Endothelial cell of umbilical vein (primary cell): ENCODE measurements at regions not wholly inside any gene's neighbourhood (a gene's known extent, or its start where the extent isn't known, plus 50 kb on each side); places are given as distances from the start of the nearest gene placed in this dataset.

Source experiments
- BruUV-seq: library from RNA; stranded (reverse); fragments of 400-500 nt; replicated peaks from 2 replicates; lab custom pipeline; 2021; lab: Mats Ljungman, UMichigan
- CTCF ChIA-PET: fragments of 300-600, 350-600 bp; sonication (Branson Sonifier 250); formaldehyde crosslinking; loops from one replicate; lab custom pipeline; 2021; ENCODE audit warnings: antibody characterized with exemption, inconsistent platforms; lab: Charles Lee
- POLR2A ChIA-PET: fragments of 300-600, 350-600 bp; sonication (Branson Sonifier 250); formaldehyde crosslinking; loops from one replicate; lab custom pipeline; 2021; ENCODE audit warnings: antibody characterized with exemption, inconsistent platforms; lab: Charles Lee
- DNase-seq: peaks from one replicate; pipeline ENCODE4 v3.0.0-alpha.2; 2011; ENCODE audit warnings: low read depth, low spot score
- FAIRE-seq: peaks from 2 replicates; lab custom pipeline; 2011; peaks lifted over from hg19 to GRCh38; lab: Jason Lieb, UNC
- H2AFZ ChIP-seq: 2 replicates; pipeline ENCODE4 v1.6.0; 2012; ENCODE audit warnings: low read depth, low read length, control low read depth, inconsistent platforms
- H3K27ac ChIP-seq: 2 replicates; pipeline ENCODE4 v1.5.1; 2011; ENCODE audit warnings: low read depth, mild to moderate bottlenecking, control low read depth, low read length, moderate library complexity; ENCODE audit not compliant: insufficient read depth
- H3K27me3 ChIP-seq, 2 experiments: 2 replicates each; pipeline versions ENCODE4 v1.6.0 to v1.6.1; 2011; ENCODE audit warnings: low read length in 2 of 2, mixed read lengths in 1 of 2; ENCODE audit not compliant: control insufficient read depth in 2 of 2, insufficient read depth in 2 of 2
- H3K36me3 ChIP-seq, 2 experiments: 2 replicates in 1 of 2; 3 replicates in 1 of 2; pipeline ENCODE4 v1.5.1; 2011; ENCODE audit warnings: low read length in 2 of 2, mild to moderate bottlenecking in 1 of 2, moderate library complexity in 1 of 2; ENCODE audit not compliant: control insufficient read depth in 2 of 2, insufficient read depth in 2 of 2; ENCODE audit errors: extremely low read depth in 1 of 2
- H3K4me1 ChIP-seq: 3 replicates; pipeline ENCODE4 v1.5.1; 2011; ENCODE audit warnings: mild to moderate bottlenecking, low read length; ENCODE audit not compliant: control insufficient read depth, insufficient read depth; ENCODE audit errors: extremely low read depth
- H3K4me2 ChIP-seq: 2 replicates; pipeline ENCODE4 v1.6.1; 2011; ENCODE audit warnings: low read length, control low read depth, mixed read lengths; ENCODE audit not compliant: insufficient read depth
- H3K4me3 ChIP-seq, 3 experiments: fragments of 200-600 bp in 1 of 3; sonication (generic), shearing (Covaris generic) in 1 of 3; replicated peaks in 1 of 3; 2 replicates each; pipeline ENCODE4 v1.5.1; 2011 to 2016; ENCODE audit warnings: control low read depth in 3 of 3, low read length in 3 of 3, mild to moderate bottlenecking in 2 of 3, inconsistent platforms in 1 of 3, low read depth in 1 of 3, moderate library complexity in 1 of 3; ENCODE audit not compliant: insufficient read depth in 1 of 3
- H3K79me2 ChIP-seq: 2 replicates; pipeline ENCODE4 v1.6.0; 2012; ENCODE audit warnings: low read length, inconsistent platforms; ENCODE audit not compliant: control insufficient read depth, insufficient read depth
- H3K9ac ChIP-seq: replicated peaks from 2 replicates; pipeline ENCODE3; 2011; ENCODE audit warnings: low read length, control low read depth; ENCODE audit not compliant: insufficient read depth; ENCODE audit errors: extremely low read depth
- H3K9me1 ChIP-seq: replicated peaks from 3 replicates; pipeline ENCODE4 v1.6.0; 2011; ENCODE audit warnings: mild to moderate bottlenecking, low read length; ENCODE audit not compliant: control insufficient read depth, insufficient read depth; ENCODE audit errors: extremely low read depth
- H3K9me3 ChIP-seq: replicated peaks from 2 replicates; pipeline ENCODE4 v1.5.1; 2012; ENCODE audit warnings: low read length, inconsistent platforms; ENCODE audit not compliant: control insufficient read depth, insufficient read depth
- H4K20me1 ChIP-seq: replicated peaks from 2 replicates; pipeline ENCODE3; 2011; ENCODE audit warnings: mild to moderate bottlenecking, low read length; ENCODE audit not compliant: control insufficient read depth, insufficient read depth; ENCODE audit errors: extremely low read depth
- EZH2 ChIP-seq: IDR thresholded peaks from 2 replicates; pipeline ENCODE4 v1.6.1; 2012; ENCODE audit warnings: borderline replicate concordance, low read depth, mild to moderate bottlenecking, moderate library complexity, low read length, inconsistent platforms; ENCODE audit not compliant: severe bottlenecking
- FOS ChIP-seq: IDR thresholded peaks from 2 replicates; pipeline ENCODE4 v1.6.1; 2011; ENCODE audit warnings: mild to moderate bottlenecking, low read length, moderate library complexity, borderline replicate concordance; ENCODE audit not compliant: insufficient read depth
- GATA2 ChIP-seq: IDR thresholded peaks from 2 replicates; pipeline ENCODE4 v1.7.0; 2011; ENCODE audit warnings: low read depth, mild to moderate bottlenecking, moderate library complexity, mixed read lengths, low read length; ENCODE audit not compliant: insufficient read length, insufficient read depth
- JUN ChIP-seq: IDR thresholded peaks from 2 replicates; pipeline ENCODE4 v1.6.1; 2011; ENCODE audit warnings: borderline replicate concordance, low read depth; ENCODE audit not compliant: insufficient read length, insufficient read depth
- MAX ChIP-seq: IDR thresholded peaks from 2 replicates; pipeline ENCODE4 v1.6.1; 2011; ENCODE audit not compliant: insufficient read depth, insufficient read length
- MYC ChIP-seq: IDR thresholded peaks from one replicate; pipeline ENCODE4 v1.6.1; 2011; ENCODE audit warnings: mild to moderate bottlenecking, low read depth, low read length
- POLR2A ChIP-seq: IDR thresholded peaks from 2 replicates; pipeline ENCODE4 v1.6.1; 2012; ENCODE audit warnings: low read depth, mild to moderate bottlenecking, control low read depth, low read length
- POLR2AphosphoS5 ChIP-seq: IDR thresholded peaks from 2 replicates; pipeline ENCODE4 v1.6.1; 2012; ENCODE audit warnings: low read depth, mild to moderate bottlenecking, control low read depth, low read length, moderate library complexity; ENCODE audit not compliant: insufficient read depth
- dilution Hi-C: fragments of 300-500 bp; cut with MboI; formaldehyde crosslinking; loops from one replicate; pipeline ENCODE4 v1.15.0; 2019; ENCODE audit warnings: low sequenced_read_pairs; ENCODE audit not compliant: extremely low pct_ligation_motif_present
- intact Hi-C: fragments of 100-400 bp; cut with micrococcal nuclease; formaldehyde crosslinking; loops from one replicate; pipeline ENCODE4 v1.10.0; 2022
- TF ChIP-seq, protein P1 (sequence below), 2 donors: IDR thresholded peaks; 1 replicate in 1 of 2; 2 replicates in 1 of 2; pipeline ENCODE4 v1.5.1; 2011; ENCODE audit warnings: low read length in 2 of 2, mild to moderate bottlenecking in 2 of 2, moderate library complexity in 2 of 2, control low read depth in 1 of 2, inconsistent platforms in 1 of 2, low read depth in 1 of 2; ENCODE audit not compliant: insufficient read depth in 1 of 2; ENCODE audit errors: extremely low read depth in 1 of 2

GRCh38 chr2:20107776-20108175 is 56.3 kb upstream of the LAPTM4A start:
- Histone ChIP-seq H3K4me1 (no peaks in the 10 kb centered on the region), H3K27ac (no peak overlapping the region), H3K9me1 (no peaks in the 10 kb centered on the region), H3K4me3 (no peak overlapping the region), H4K20me1 (no peaks in the 10 kb centered on the region), H3K9me3 (no peaks in the 10 kb centered on the region), H2AFZ (no peak overlapping the region), H3K79me2 (no peaks in the 10 kb centered on the region), H3K27me3 (peaks cover 2 to 3% of the 10 kb centered on the region in 2 experiments), H3K9ac (no peak overlapping the region), H3K36me3 (no peaks in the 10 kb centered on the region), H3K4me2 (no peak overlapping the region)
- ChIA-PET POLR2A (no interaction called here), CTCF (interaction anchor here (0.6 to 6.9 kb wide), 9 partner anchors 10 to 541 kb away, joined by 3 to 42 read pairs (median 5); partner anchors contain the start of gene SDC1)
- no TSS peak for BruUV-seq
- no peak for FAIRE-seq
- no peak for DNase-seq
- TF ChIP-seq MYC (no peak), POLR2AphosphoS5 (no peak), FOS (no peak), EZH2 (no peak), JUN (no peak), MAX (no peak), GATA2 (no peak), POLR2A (no peak)
- TF ChIP-seq, protein P1, sequence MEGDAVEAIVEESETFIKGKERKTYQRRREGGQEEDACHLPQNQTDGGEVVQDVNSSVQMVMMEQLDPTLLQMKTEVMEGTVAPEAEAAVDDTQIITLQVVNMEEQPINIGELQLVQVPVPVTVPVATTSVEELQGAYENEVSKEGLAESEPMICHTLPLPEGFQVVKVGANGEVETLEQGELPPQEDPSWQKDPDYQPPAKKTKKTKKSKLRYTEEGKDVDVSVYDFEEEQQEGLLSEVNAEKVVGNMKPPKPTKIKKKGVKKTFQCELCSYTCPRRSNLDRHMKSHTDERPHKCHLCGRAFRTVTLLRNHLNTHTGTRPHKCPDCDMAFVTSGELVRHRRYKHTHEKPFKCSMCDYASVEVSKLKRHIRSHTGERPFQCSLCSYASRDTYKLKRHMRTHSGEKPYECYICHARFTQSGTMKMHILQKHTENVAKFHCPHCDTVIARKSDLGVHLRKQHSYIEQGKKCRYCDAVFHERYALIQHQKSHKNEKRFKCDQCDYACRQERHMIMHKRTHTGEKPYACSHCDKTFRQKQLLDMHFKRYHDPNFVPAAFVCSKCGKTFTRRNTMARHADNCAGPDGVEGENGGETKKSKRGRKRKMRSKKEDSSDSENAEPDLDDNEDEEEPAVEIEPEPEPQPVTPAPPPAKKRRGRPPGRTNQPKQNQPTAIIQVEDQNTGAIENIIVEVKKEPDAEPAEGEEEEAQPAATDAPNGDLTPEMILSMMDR (IDR thresholded peaks at IDR 0.05; ENCODE audit: extremely low read depth in 1 of 2, insufficient read depth in 1 of 2, low read depth in 1 of 2, low read length in 2 of 2): no peak
- dilution Hi-C loops: no loop called here
- intact Hi-C loops: loop anchor here (10.0 kb wide), 1 partner anchor 217 kb away; no protein-coding TSS in a partner anchor
